MM.1S (cell line): ENCODE measurements at regions not wholly inside any gene's neighbourhood (a gene's known extent, or its start where the extent isn't known, plus 50 kb on each side); places are given as distances from the start of the nearest gene placed in this dataset.

Source experiments
- DNase-seq: peaks from one replicate; pipeline ENCODE4 v3.0.0-alpha.2; 2015
- H2AFZ ChIP-seq: fragments of 300-600 bp; sonication (generic); 2 replicates; pipeline ENCODE4 v1.6.0; 2016; ENCODE audit warnings: antibody characterized with exemption, low read length
- H3F3A ChIP-seq: fragments of 300-600 bp; sonication (generic); 2 replicates; pipeline ENCODE4 v1.6.1; 2016; ENCODE audit warnings: mild to moderate bottlenecking, antibody characterized with exemption, low read length, moderate library complexity, mixed read lengths; ENCODE audit not compliant: insufficient read depth
- H3K27ac ChIP-seq: fragments of 300-600 bp; sonication (generic); 2 replicates; pipeline ENCODE4 v1.5.1; 2016; ENCODE audit warnings: mild to moderate bottlenecking, low read length
- H3K27me3 ChIP-seq: fragments of 300-600 bp; sonication (generic); replicated peaks from 2 replicates; pipeline ENCODE4 v1.6.0; 2016; ENCODE audit warnings: low read length; ENCODE audit not compliant: insufficient read depth
- H3K36me3 ChIP-seq: fragments of 300-600 bp; sonication (generic); replicated peaks from 2 replicates; pipeline ENCODE4 v1.6.1; 2016; ENCODE audit warnings: mild to moderate bottlenecking, low read length, mixed read lengths; ENCODE audit not compliant: insufficient read depth
- H3K4me1 ChIP-seq: fragments of 300-600 bp; sonication (generic); 2 replicates; pipeline ENCODE4 v1.6.1; 2016; ENCODE audit warnings: low read length, mixed read lengths
- H3K4me2 ChIP-seq: fragments of 300-600 bp; sonication (generic); 2 replicates; pipeline ENCODE4 v1.6.0; 2016; ENCODE audit warnings: low read depth, low read length
- H3K4me3 ChIP-seq: fragments of 300-600 bp; sonication (generic); 2 replicates; pipeline ENCODE4 v1.5.1; 2016; ENCODE audit warnings: low read length, mixed read lengths
- H3K79me2 ChIP-seq: fragments of 300-600 bp; sonication (generic); 2 replicates; pipeline ENCODE4 v1.6.1; 2016; ENCODE audit warnings: mixed run types, low read length, mixed read lengths
- H3K9ac ChIP-seq: fragments of 300-600 bp; sonication (generic); 2 replicates; pipeline ENCODE4 v1.6.1; 2016; ENCODE audit warnings: low read length, mixed read lengths
- H3K9me2 ChIP-seq: fragments of 300-600 bp; sonication (generic); replicated peaks from 2 replicates; pipeline ENCODE4 v1.6.1; 2016; ENCODE audit warnings: mild to moderate bottlenecking, low read length, mixed read lengths; ENCODE audit not compliant: insufficient read depth
- H3K9me3 ChIP-seq: fragments of 300-600 bp; sonication (generic); replicated peaks from 2 replicates; pipeline ENCODE4 v1.6.1; 2016; ENCODE audit warnings: mild to moderate bottlenecking, low read length, mixed read lengths; ENCODE audit not compliant: insufficient read depth
- H4K20me1 ChIP-seq: fragments of 300-600 bp; sonication (generic); 2 replicates; pipeline ENCODE4 v1.6.1; 2016; ENCODE audit warnings: mild to moderate bottlenecking, low read length, moderate library complexity, mixed read lengths; ENCODE audit not compliant: insufficient read depth
- EZH2 ChIP-seq: fragments of 300-600 bp; sonication (generic); optimal IDR thresholded peaks from 2 replicates; pipeline ENCODE3; 2017; ENCODE audit warnings: low read depth, mild to moderate bottlenecking, antibody characterized with exemption, low read length, mixed read lengths
- EZH2phosphoT487 ChIP-seq: fragments of 300-600 bp; sonication (generic); IDR thresholded peaks from 2 replicates; pipeline ENCODE4 v1.6.1; 2018; ENCODE audit warnings: antibody characterized with exemption, low read length
- TF ChIP-seq, protein P1 (sequence below): fragments of 300-600 bp; sonication (generic); IDR thresholded peaks from 2 replicates; pipeline ENCODE4 v1.5.1; 2016; ENCODE audit warnings: antibody characterized with exemption, low read length, mixed read lengths

DNA sequence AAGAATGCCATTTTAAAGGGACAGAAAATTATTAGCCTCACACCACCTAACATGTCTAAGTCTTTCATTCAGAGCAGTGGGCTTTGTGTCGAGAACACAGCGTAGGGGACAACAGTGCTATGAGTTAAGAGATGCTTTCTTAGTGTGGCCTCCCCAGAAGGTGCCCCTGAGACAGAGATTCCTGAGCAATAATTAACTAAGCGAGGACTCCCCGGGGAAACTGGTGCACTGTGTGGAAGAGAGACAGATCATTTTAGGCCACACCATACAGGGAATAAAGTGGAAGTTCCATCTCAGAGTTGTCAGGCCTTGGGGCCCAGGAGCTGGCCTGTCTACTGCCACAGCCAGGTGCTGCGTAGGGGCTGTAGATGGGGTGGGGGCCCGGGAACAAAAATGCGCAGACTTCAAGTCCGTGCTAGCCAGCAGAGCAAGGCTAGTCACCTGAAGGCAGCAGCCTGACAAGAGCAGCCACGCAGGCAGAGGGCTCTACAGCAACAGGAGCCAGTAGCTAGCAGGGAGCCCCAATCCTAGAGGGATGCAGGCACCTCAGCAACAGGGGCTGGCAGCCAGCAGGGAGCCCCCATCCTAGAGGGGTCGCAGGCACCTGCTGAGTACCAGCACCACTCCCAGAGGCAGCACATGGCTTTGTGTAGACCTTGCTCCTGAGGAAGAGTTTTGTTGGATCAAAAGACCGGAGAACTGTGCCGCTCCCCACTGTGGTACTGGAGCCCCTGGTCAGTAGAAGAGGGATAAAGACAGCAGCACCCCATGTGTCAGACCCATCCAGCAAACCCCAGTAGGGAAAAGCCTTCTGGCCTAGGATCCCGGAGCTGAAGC, 63.0 kb upstream of the NXT1 start:
- Histone ChIP-seq H4K20me1 (no peaks in the 10 kb centered on the region), H3K27me3 (no peaks in the 10 kb centered on the region), H3F3A (no peaks in the 10 kb centered on the region), H3K4me3 (no peak overlapping the region), H3K9me2 (no peaks in the 10 kb centered on the region), H3K79me2 (no peaks in the 10 kb centered on the region), H3K4me2 (no peak overlapping the region), H3K4me1 (no peaks in the 10 kb centered on the region), H2AFZ (no peak overlapping the region), H3K9me3 (no peaks in the 10 kb centered on the region), H3K36me3 (no peaks in the 10 kb centered on the region), H3K27ac (no peak overlapping the region), H3K9ac (no peak overlapping the region)
- TF ChIP-seq EZH2 (no peak), EZH2phosphoT487 (no peak)
- TF ChIP-seq, protein P1, sequence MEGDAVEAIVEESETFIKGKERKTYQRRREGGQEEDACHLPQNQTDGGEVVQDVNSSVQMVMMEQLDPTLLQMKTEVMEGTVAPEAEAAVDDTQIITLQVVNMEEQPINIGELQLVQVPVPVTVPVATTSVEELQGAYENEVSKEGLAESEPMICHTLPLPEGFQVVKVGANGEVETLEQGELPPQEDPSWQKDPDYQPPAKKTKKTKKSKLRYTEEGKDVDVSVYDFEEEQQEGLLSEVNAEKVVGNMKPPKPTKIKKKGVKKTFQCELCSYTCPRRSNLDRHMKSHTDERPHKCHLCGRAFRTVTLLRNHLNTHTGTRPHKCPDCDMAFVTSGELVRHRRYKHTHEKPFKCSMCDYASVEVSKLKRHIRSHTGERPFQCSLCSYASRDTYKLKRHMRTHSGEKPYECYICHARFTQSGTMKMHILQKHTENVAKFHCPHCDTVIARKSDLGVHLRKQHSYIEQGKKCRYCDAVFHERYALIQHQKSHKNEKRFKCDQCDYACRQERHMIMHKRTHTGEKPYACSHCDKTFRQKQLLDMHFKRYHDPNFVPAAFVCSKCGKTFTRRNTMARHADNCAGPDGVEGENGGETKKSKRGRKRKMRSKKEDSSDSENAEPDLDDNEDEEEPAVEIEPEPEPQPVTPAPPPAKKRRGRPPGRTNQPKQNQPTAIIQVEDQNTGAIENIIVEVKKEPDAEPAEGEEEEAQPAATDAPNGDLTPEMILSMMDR, result no peak
- DNase-seq, result no peak

DNA sequence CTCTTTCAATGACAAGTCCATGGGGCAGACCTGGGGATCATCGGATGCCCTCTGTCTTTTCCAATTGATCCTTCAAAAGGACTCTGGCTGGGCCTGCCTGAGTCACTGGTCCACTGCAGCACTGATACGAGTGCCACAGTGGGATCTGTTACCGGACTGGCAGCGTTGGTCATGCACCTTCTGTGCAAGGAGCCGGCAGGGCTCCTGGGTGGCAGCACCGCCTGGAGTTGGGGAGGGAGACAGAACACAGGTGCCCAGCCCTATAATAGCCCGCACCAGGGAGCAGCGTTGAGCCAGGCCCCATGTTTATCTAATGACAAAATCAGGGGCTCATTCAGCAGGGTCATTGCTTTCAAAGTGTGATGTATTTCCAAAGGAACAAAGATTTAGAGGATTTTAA, 64.2 kb upstream of the NXT1 start:
- Histone ChIP-seq H4K20me1 (no peaks in the 10 kb centered on the region), H3K9me3 (no peaks in the 10 kb centered on the region), H3K9ac (no peak overlapping the region), H3K27ac (no peak overlapping the region), H3F3A (no peaks in the 10 kb centered on the region), H3K4me3 (no peak overlapping the region), H3K4me1 (no peaks in the 10 kb centered on the region), H3K9me2 (no peaks in the 10 kb centered on the region), H3K36me3 (no peaks in the 10 kb centered on the region), H3K4me2 (no peak overlapping the region), H2AFZ (no peak overlapping the region), H3K27me3 (no peaks in the 10 kb centered on the region), H3K79me2 (no peaks in the 10 kb centered on the region)
- TF ChIP-seq EZH2 (no peak), EZH2phosphoT487 (no peak)
- TF ChIP-seq, protein P1, result no peak
- no peak for DNase-seq

DNA sequence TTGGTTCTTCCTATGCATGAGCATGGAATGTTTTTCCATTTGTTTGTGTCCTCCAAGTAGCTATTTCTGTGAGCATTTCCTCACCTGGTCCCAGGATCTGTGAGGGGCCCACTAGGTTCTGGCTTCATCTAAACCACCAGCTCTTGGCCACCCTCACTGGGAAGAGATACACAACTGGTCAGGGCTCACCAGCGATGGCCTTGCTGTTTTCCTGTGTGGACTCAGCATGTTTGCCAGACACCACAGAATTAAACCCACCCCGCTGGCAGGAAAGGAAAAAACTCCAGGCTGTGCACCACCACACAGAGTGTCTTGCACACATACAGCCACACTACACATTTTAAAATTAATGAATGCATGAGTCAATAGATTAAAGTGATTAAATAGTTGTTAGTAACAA, 65.1 kb upstream of the NXT1 start:
- no peaks in the 10 kb centered on the region for H3K4me1 ChIP-seq
- no peaks in the 10 kb centered on the region for H3F3A ChIP-seq
- no peak overlapping the region for H3K4me3 ChIP-seq
- no peaks in the 10 kb centered on the region for H3K36me3 ChIP-seq
- H4K20me1 ChIP-seq, result no peaks in the 10 kb centered on the region
- H3K9me2 ChIP-seq, result no peaks in the 10 kb centered on the region
- TF ChIP-seq, protein P1, result no peak
- TF ChIP-seq EZH2 (no peak), EZH2phosphoT487 (no peak)
- H3K9ac ChIP-seq, result no peak overlapping the region
- no peaks in the 10 kb centered on the region for H3K79me2 ChIP-seq
- no peaks in the 10 kb centered on the region for H3K9me3 ChIP-seq
- H3K4me2 ChIP-seq, result no peak overlapping the region
- H3K27me3 ChIP-seq, result no peaks in the 10 kb centered on the region
- no peak overlapping the region for H2AFZ ChIP-seq
- H3K27ac ChIP-seq, result no peak overlapping the region
- DNase-seq, result no peak
